GM12864 (cell line): ENCODE measurements at regions not wholly inside any gene's neighbourhood (a gene's known extent, or its start where the extent isn't known, plus 50 kb on each side); places are given as distances from the start of the nearest gene placed in this dataset.
"Not testable (repeated sequence)": the region's sequence is repeated elsewhere in the genome, so short reads cannot be mapped to it uniquely, and the experiment has no call there.

Experiments used
- DNase-seq: peaks from one replicate; pipeline ENCODE4 v3.0.0-alpha.2; 2011; ENCODE audit warnings: low read depth
- H3K4me3 ChIP-seq: 2 replicates; pipeline ENCODE4 v1.5.1; 2011; ENCODE audit warnings: mild to moderate bottlenecking, low read depth, low read length, control low read depth
- TF ChIP-seq, protein P1 (sequence below): IDR thresholded peaks from 2 replicates; pipeline ENCODE4 v1.5.1; 2011; ENCODE audit warnings: low read depth, mild to moderate bottlenecking, moderate library complexity, low read length, control low read depth, inconsistent platforms; ENCODE audit errors: missing control alignments

DNA sequence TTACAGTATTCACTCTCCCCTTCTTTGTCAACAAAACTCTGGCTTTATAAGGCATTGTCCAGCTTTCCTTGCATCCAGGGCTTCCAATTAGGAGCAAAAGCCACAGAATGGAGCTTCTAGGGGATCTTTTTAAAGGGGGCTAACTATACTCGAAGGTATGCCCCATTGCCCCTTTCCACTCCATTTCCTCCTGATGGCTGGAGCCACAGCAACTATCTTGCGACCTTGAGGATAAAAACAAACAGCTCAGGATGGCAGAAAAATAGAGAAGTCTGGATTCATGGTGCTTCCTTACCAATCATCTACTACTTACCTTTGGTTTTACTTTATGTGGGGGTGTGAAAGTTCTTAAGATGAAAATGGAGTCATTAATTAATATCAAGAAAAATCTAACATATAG lies 206.3 kb upstream of the PODXL start:
- DNase-seq, result no peak
- TF ChIP-seq, protein P1, sequence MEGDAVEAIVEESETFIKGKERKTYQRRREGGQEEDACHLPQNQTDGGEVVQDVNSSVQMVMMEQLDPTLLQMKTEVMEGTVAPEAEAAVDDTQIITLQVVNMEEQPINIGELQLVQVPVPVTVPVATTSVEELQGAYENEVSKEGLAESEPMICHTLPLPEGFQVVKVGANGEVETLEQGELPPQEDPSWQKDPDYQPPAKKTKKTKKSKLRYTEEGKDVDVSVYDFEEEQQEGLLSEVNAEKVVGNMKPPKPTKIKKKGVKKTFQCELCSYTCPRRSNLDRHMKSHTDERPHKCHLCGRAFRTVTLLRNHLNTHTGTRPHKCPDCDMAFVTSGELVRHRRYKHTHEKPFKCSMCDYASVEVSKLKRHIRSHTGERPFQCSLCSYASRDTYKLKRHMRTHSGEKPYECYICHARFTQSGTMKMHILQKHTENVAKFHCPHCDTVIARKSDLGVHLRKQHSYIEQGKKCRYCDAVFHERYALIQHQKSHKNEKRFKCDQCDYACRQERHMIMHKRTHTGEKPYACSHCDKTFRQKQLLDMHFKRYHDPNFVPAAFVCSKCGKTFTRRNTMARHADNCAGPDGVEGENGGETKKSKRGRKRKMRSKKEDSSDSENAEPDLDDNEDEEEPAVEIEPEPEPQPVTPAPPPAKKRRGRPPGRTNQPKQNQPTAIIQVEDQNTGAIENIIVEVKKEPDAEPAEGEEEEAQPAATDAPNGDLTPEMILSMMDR, result no peak
- no peak overlapping the region for H3K4me3 ChIP-seq

DNA sequence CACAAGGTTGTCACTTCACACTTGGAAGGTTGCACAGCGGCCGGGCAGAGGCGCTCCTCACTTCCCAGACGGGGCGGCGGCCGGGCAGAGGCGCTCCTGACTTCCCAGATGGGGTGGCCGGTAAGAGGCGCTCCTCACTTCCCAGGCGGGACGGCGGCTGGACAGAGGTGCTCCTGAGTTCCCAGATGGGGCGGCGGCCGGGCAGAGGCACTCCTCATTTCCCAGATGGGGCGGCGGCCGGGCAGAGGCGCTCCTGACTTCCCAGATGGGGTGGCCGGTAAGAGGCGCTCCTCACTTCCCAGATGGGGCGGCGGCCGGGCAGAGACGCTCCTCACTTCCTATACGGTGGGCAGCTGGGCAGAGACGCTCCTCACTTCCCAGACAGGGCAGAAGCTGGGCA lies 199.4 kb upstream of the PODXL start:
- H3K4me3 ChIP-seq, DNase-seq: not testable (repeated sequence)

GRCh38 chr7:131753620-131754222 lies 197.3 kb upstream of the PODXL start:
- DNase-seq, result no peak
- TF ChIP-seq, protein P1, result peak; percentile 50
- H3K4me3 ChIP-seq, result no peak overlapping the region

DNA sequence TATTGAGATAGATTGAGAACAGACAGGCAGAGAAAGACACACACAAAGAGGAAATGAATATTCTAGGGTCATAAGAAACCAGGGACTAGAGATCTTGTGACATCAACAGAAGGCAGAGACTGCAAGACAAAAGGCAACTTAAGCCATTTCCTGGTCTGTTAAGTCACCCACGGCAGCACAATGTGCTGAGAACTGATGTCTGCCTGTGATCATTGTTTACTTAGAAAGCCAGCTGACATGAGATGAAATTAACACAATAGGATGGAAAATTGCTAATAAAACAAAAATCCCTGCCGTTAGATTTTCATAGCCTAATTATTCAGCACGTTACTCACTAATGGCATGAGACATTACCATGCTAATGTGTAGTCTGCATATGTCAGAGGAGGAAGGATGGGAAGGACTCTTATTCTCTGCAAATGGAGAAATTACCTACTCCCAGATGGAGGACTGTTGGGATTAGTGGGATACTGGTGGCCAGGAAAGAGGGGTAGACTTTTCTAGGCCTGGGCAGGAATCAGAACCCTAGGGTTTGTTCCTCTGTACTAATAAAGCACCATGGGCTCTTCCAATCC lies 191.3 kb upstream of the PODXL start:
- DNase-seq, result no peak
- H3K4me3 ChIP-seq, result no peak overlapping the region
- TF ChIP-seq, protein P1, result no peak

GRCh38 chr7:131745390-131746248 lies 189.2 kb upstream of the PODXL start:
- no peak overlapping the region for H3K4me3 ChIP-seq
- DNase-seq, result no peak
- TF ChIP-seq, protein P1, result no peak

GRCh38 chr7:131741446-131741845 lies 185.0 kb upstream of the PODXL start:
- DNase-seq, result no peak
- TF ChIP-seq, protein P1, result no peak
- H3K4me3 ChIP-seq, result no peak overlapping the region

- TF ChIP-seq, protein P1, result no peak
- DNase-seq, result no peak
- H3K4me3 ChIP-seq, result no peak overlapping the region
Observed at GRCh38 chr7:131737746-131738465, 181.5 kb upstream of the PODXL start.
